Heart left ventricle (tissue), 16 donors: ENCODE measurements at regions not wholly inside any gene's neighbourhood (a gene's known extent, or its start where the extent isn't known, plus 50 kb on each side); places are given as distances from the start of the nearest gene placed in this dataset.

Experiments used
- ATAC-seq, 4 donors: fragments of 200-7000 bp; cut with Tn5 transposase; one replicate each; pipeline ENCODE4 v1.9.1; 2020 to 2022; ENCODE audit warnings: moderate library complexity in 4 of 4, mild to moderate bottlenecking in 3 of 4, moderate number of reproducible peaks in 1 of 4
- DNase-seq, 5 donors: peaks; one replicate each; pipeline ENCODE4 v3.0.0-alpha.2; 2020
- H3K27ac ChIP-seq, 12 donors: fragments of 200-600 bp; sonication (generic) in 4 of 12; one replicate each; pipeline versions ENCODE4 v1.5.0 to v1.8.0; 2016 to 2022; ENCODE audit warnings: mild to moderate bottlenecking in 2 of 12
- H3K27me3 ChIP-seq, 9 donors: fragments of 200-600 bp; sonication (generic) in 2 of 9; one replicate each; pipeline versions ENCODE4 v1.5.1 to v1.8.0; 2016 to 2022; ENCODE audit warnings: mild to moderate bottlenecking in 3 of 9
- H3K36me3 ChIP-seq, 9 donors: fragments of 200-600 bp; sonication (generic) in 2 of 9; one replicate each; pipeline versions ENCODE4 v1.5.0 to v1.8.0; 2018 to 2022; ENCODE audit warnings: mild to moderate bottlenecking in 2 of 9
- H3K4me1 ChIP-seq, 12 donors: fragments of 200-600 bp; sonication (generic) in 4 of 12; one replicate each; pipeline versions ENCODE4 v1.5.0 to v1.8.0; 2016 to 2022; ENCODE audit warnings: mild to moderate bottlenecking in 3 of 12
- H3K4me3 ChIP-seq, 12 donors: fragments of 200-600 bp; sonication (generic) in 4 of 12; one replicate each; pipeline versions ENCODE4 v1.5.0 to v1.8.0; 2017 to 2022; ENCODE audit warnings: mild to moderate bottlenecking in 9 of 12, moderate library complexity in 4 of 12
- H3K9me3 ChIP-seq, 12 donors: fragments of 200-600 bp; sonication (generic) in 4 of 12; one replicate each; pipeline versions ENCODE4 v1.5.0 to v1.8.0; 2016 to 2022; ENCODE audit warnings: mild to moderate bottlenecking in 1 of 12
- POLR2A ChIP-seq, 2 donors: fragments of 450-650 bp; IDR thresholded peaks; one replicate each; pipeline ENCODE4 v1.6.1; 2017; ENCODE audit warnings: antibody characterized with exemption in 2 of 2, mild to moderate bottlenecking in 2 of 2, moderate library complexity in 2 of 2
- WGBS, 4 donors: extraction: QIAGEN DNeasy Blood & Tissue Kit in 2 of 4; methylation state at CpG; one replicate each; pipeline versions ENCODE4 v1.1.5 to v1.1.7; 2013 to 2018; 5-methylcytosine and 5-hydroxymethylcytosine counted together
- intact Hi-C, 10 donors: fragments of 100-400 bp; cut with DNase I; formaldehyde crosslinking; loops; one replicate each; pipeline versions ENCODE4 v1.11.1 to v1.14.2; 2022
- TF ChIP-seq, protein P1 (sequence below), 12 donors: fragments of 200-600 bp; sonication (generic) in 4 of 12; IDR thresholded peaks; one replicate each; pipeline versions ENCODE4 v1.5.0 to v1.8.0; 2018 to 2022; ENCODE audit warnings: antibody characterized with exemption in 12 of 12, mild to moderate bottlenecking in 5 of 12
- donor health status: ischemic (EF 13 %, LVEDD 7.1; RV severe dilation, severe dysfunction).
- donor health status: healthy with polysubstance abuse.
- donor health status: DM: no; HTN: yes; CAD: no.
- donor health status: DM: no; HTN: no; CAD: no.
- donor health status: ischemic (EF 25% LVEDD 6.9; RV normal size, moderate dysfunction).
- donor health status: ischemic (EF 25% LVEDD 5.7; RV mildly dilated, moderate dysfunction).
- donor health status: healthy.
- donor health status: DM: yes; HTN: yes; CAD: no.
- donor health status: ischemic (EF 35%, LVEDD 5.7; RV mildly dilated, moderate dysfunction).
- donor health status: nonischemic (EF 11% LVEDD 7.7; RV severe dilation, severe dysfunction).
- donor health status: DM: yes; HTN: yes; CAD: no.
- donor health status: PGD.
- donor health status: ischemic (EF 29% LVEDD 5.4; RV normal size, mild dysfunction).
- donor health status: nonischemic (EF 23%, LVEDD 6.1; RV moderate dilation, normal function).

DNA sequence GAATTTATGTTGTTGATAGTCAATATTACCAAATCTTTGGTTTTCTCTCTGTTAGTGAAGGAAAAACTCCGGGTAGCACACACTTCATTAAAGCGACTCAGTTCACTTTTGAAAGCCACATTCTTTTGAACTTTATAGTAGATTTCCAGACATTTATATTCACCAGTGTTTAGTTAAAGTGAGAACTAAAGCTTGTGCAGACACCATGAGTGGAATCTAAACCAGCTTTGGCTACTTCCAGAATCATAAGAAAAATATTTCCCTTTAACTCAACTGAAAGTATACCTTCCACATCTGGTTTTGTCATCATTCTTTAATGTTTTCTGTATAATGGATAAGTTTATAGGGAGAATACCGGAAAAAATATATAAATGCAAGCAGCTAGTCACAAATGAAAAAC lies 92.1 kb upstream of the COL21A1 start:
- TF ChIP-seq POLR2A (IDR thresholded peaks at IDR 0.05), result no peak
- TF ChIP-seq, protein P1, sequence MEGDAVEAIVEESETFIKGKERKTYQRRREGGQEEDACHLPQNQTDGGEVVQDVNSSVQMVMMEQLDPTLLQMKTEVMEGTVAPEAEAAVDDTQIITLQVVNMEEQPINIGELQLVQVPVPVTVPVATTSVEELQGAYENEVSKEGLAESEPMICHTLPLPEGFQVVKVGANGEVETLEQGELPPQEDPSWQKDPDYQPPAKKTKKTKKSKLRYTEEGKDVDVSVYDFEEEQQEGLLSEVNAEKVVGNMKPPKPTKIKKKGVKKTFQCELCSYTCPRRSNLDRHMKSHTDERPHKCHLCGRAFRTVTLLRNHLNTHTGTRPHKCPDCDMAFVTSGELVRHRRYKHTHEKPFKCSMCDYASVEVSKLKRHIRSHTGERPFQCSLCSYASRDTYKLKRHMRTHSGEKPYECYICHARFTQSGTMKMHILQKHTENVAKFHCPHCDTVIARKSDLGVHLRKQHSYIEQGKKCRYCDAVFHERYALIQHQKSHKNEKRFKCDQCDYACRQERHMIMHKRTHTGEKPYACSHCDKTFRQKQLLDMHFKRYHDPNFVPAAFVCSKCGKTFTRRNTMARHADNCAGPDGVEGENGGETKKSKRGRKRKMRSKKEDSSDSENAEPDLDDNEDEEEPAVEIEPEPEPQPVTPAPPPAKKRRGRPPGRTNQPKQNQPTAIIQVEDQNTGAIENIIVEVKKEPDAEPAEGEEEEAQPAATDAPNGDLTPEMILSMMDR (IDR thresholded peaks at IDR 0.05), result no peak
- intact Hi-C loops, result no loop called here
- 30 to 65% (median 48%) methylated on average over 3 of the region's 3 CpGs for WGBS, 4 donors
- DNase-seq, result no peak
- Histone ChIP-seq H3K27me3 (no peaks in the 10 kb centered on the region), H3K36me3 (no peaks in the 10 kb centered on the region), H3K4me3 (no peak overlapping the region), H3K4me1 (no peaks in the 10 kb centered on the region), H3K27ac (no peak overlapping the region), H3K9me3 (no peaks in the 10 kb centered on the region)
- no peak for ATAC-seq

DNA sequence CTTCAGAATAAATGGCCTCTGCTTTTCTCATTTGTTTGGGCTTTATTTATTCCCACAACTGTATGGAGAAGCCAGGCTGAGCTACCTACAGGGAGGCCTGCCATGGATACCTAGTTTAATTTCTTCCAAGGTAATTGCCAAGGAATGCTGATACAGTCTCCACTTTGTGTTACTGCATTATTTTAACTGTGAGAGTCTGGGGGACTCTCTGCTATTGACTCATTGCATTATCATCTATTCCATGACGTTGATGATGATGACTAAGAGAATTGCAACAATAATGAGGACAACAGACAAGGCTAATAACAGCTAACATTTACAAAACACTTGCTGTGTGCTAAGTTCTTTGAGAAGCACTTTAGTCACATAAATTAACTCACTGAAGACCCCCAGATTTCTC lies 88.3 kb upstream of the COL21A1 start:
- no peak overlapping the region for H3K4me3 ChIP-seq
- no peaks in the 10 kb centered on the region for H3K4me1 ChIP-seq
- 54 to 76% (median 61%) methylated on average over 1 of the region's 1 CpG for WGBS, 4 donors
- H3K27me3 ChIP-seq, result no peaks in the 10 kb centered on the region
- H3K36me3 ChIP-seq, result no peaks in the 10 kb centered on the region
- no peak overlapping the region for H3K27ac ChIP-seq
- peak in 1 of 4 donors; percentile 33 for ATAC-seq
- no peak for TF ChIP-seq POLR2A (IDR thresholded peaks at IDR 0.05)
- TF ChIP-seq, protein P1 (IDR thresholded peaks at IDR 0.05), result no peak
- DNase-seq, result no peak
- intact Hi-C loops, result no loop called here
- no peaks in the 10 kb centered on the region for H3K9me3 ChIP-seq

DNA sequence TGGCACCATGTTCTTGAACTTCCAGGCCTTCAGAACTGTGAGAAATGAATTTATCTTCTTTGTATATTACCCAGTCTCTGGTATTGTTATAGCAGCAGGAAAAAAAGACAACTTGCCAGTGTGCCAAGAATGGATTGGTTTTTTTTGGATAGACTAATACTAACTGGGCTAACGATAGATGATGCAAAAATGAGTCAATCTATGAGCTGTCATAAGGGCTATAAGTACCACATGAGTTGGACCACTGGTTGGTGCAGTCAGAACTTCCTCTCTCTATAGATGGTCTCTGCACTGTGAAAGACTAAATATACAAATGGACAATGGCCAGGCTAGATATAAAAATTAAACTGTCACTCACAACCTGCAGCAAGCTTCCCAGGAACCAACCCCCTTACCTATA lies 87.6 kb upstream of the COL21A1 start:
- Histone ChIP-seq H3K4me3 (no peak overlapping the region), H3K27ac (no peak overlapping the region), H3K4me1 (no peaks in the 10 kb centered on the region), H3K9me3 (no peaks in the 10 kb centered on the region), H3K36me3 (no peaks in the 10 kb centered on the region), H3K27me3 (no peaks in the 10 kb centered on the region)
- ATAC-seq, result no peak
- DNase-seq, result no peak
- 65 to 86% (median 78%) methylated on average over 1 of the region's 1 CpG for whole genome bisulfite sequencing, 4 donors
- intact Hi-C loops, result no loop called here
- TF ChIP-seq, protein P1 (IDR thresholded peaks at IDR 0.05), result no peak
- TF ChIP-seq POLR2A (IDR thresholded peaks at IDR 0.05), result no peak

DNA sequence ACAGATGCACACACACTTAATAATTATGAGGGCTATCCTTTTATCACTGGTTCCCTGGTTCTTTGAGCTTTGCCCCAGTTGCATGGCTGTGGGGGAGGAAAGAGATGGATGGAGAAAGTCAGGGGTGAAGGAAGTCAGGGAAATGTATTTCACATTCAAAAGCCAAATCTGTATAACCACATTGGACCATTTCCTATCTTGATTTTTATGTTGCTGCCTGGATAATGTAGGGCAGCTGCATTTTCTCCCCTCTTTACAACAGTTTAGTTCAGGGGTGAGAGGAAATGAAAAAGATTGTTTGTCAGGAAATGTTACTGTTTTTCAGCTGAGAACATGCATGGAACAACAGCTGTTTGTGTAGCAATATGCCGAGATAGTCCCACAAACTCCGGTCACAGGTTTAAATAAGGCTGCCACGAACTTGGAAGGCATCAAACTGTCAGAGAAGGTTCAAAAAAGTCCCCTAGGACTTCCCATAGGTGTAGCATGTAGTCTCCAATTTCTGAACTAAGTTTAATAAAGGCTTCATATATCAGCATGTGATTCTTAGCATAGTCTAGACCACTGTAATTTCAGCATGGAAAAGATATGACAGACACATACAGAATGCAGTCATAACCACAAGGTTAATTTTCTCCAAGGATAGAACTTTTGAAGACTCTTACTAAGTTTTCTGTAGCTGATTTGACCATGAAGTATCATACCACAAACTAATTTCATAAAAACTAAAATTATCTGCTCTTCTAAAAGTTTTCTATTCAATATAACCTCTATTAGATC lies 82.1 kb upstream of the COL21A1 start:
- intact Hi-C loops, result no loop called here
- Histone ChIP-seq H3K4me1 (peaks cover 0 to 3% (median 0%) of the 10 kb centered on the region in 12 donors), H3K27me3 (no peaks in the 10 kb centered on the region), H3K36me3 (no peaks in the 10 kb centered on the region), H3K9me3 (no peaks in the 10 kb centered on the region), H3K4me3 (no peak overlapping the region), H3K27ac (no peak overlapping the region)
- no peak for DNase-seq
- WGBS, 4 donors, result 34 to 48% (median 40%) methylated on average over 3 of the region's 3 CpGs
- TF ChIP-seq POLR2A (IDR thresholded peaks at IDR 0.05), result no peak
- TF ChIP-seq, protein P1 (IDR thresholded peaks at IDR 0.05), result no peak
- ATAC-seq, result no peak
